Activated CD4-positive, alpha-beta T cell treated with anti-CD3 and anti-CD28 coated beads for 4 hours (primary cell): ENCODE measurements at regions not wholly inside any gene's neighbourhood (a gene's known extent, or its start where the extent isn't known, plus 50 kb on each side); places are given as distances from the start of the nearest gene placed in this dataset.

Source experiments
- DNase-seq, 2 donors: peaks; one replicate each; pipeline ENCODE4 v3.0.0-alpha.2; 2020

- DNase-seq, result no peak
Observed at GRCh38 chr17:72534265-72534664, 413.4 kb downstream of the SOX9 start.

- no peak for DNase-seq
Observed at GRCh38 chr17:72534776-72535175, 414.0 kb downstream of the SOX9 start.

GRCh38 chr17:72535346-72535745 is 414.5 kb downstream of the SOX9 start:
- no peak for DNase-seq

- no peak for DNase-seq
Observed at GRCh38 chr17:72535779-72536178, 415.0 kb downstream of the SOX9 start.

- DNase-seq, result no peak
Observed at GRCh38 chr17:72536788-72537187, 416.0 kb downstream of the SOX9 start.

GRCh38 chr17:72538443-72538842 is 417.6 kb downstream of the SOX9 start:
- no peak for DNase-seq

GRCh38 chr17:72538901-72539352 is 418.1 kb downstream of the SOX9 start:
- DNase-seq, result no peak

GRCh38 chr17:72539981-72540897 is 419.4 kb downstream of the SOX9 start:
- DNase-seq, result peak; percentile 21 to 36

- DNase-seq, result no peak
Observed at GRCh38 chr17:72542317-72542716, 421.5 kb downstream of the SOX9 start.

GRCh38 chr17:72545766-72546165 is 424.9 kb downstream of the SOX9 start:
- no peak for DNase-seq

- DNase-seq, result no peak
Observed at GRCh38 chr17:72553051-72553755, 432.4 kb downstream of the SOX9 start.

GRCh38 chr17:72554508-72554907 is 433.7 kb downstream of the SOX9 start:
- no peak for DNase-seq

- DNase-seq, result no peak
Observed at GRCh38 chr17:72555052-72555451, 434.2 kb downstream of the SOX9 start.

- peak; percentile 45 to 48 for DNase-seq
Observed at GRCh38 chr17:72556944-72557826, 436.4 kb downstream of the SOX9 start.

- no peak for DNase-seq
Observed at GRCh38 chr17:72558971-72559476, 438.2 kb downstream of the SOX9 start.

- DNase-seq, result peak; percentile 28 to 48
Observed at GRCh38 chr17:72560303-72561247, 439.8 kb downstream of the SOX9 start.

- no peak for DNase-seq
Observed at GRCh38 chr17:72561266-72561665, 440.4 kb downstream of the SOX9 start.

GRCh38 chr17:72561680-72562079 is 440.9 kb downstream of the SOX9 start:
- no peak for DNase-seq

GRCh38 chr17:72562615-72563188 is 441.9 kb downstream of the SOX9 start:
- no peak for DNase-seq

GRCh38 chr17:72563952-72564351 is 443.1 kb downstream of the SOX9 start:
- no peak for DNase-seq

- DNase-seq, result no peak
Observed at GRCh38 chr17:72565006-72565405, 444.2 kb downstream of the SOX9 start.
